HEK293T (cell line): ENCODE measurements at regions not wholly inside any gene's neighbourhood (a gene's known extent, or its start where the extent isn't known, plus 50 kb on each side); places are given as distances from the start of the nearest gene placed in this dataset.

Source experiments
- CTCF ChIA-PET: fragments of 350-600 bp; formaldehyde crosslinking; extraction: SDS; loops from one replicate; lab custom pipeline; 2021; ENCODE audit warnings: antibody characterized with exemption, inconsistent platforms; lab: Yijun Ruan, JAX
- POLR2A ChIA-PET: fragments of 350-600 bp; formaldehyde crosslinking; extraction: SDS; loops from one replicate; lab custom pipeline; 2020; ENCODE audit warnings: antibody characterized with exemption, inconsistent platforms; lab: Yijun Ruan, JAX
- DNase-seq: peaks from one replicate; pipeline ENCODE4 v3.0.0; 2012; ENCODE audit warnings: mixed read lengths; ENCODE audit errors: extremely low spot score
- ARNT ChIP-seq: fragments of 450-650 bp; IDR thresholded peaks from 2 replicates; pipeline ENCODE4 v1.6.1; 2017; ENCODE audit warnings: mild to moderate bottlenecking
- BHLHE40 ChIP-seq: fragments of 450-650 bp; IDR thresholded peaks from 2 replicates; pipeline ENCODE4 v1.6.1; 2016; ENCODE audit warnings: mild to moderate bottlenecking, moderate library complexity, borderline replicate concordance
- CTBP1 ChIP-seq: fragments of 450-650 bp; IDR thresholded peaks from 2 replicates; pipeline ENCODE4 v1.6.1; 2016; ENCODE audit warnings: borderline replicate concordance
- ELF4 ChIP-seq: fragments of 450-650 bp; IDR thresholded peaks from 2 replicates; pipeline ENCODE4 v1.6.1; 2017; ENCODE audit warnings: antibody characterized with exemption
- FOXA1 ChIP-seq: fragments of 450-650 bp; IDR thresholded peaks from 2 replicates; pipeline ENCODE4 v1.6.1; 2016; ENCODE audit warnings: mild to moderate bottlenecking
- FOXK2 ChIP-seq: fragments of 450-650 bp; IDR thresholded peaks from 2 replicates; pipeline ENCODE4 v1.6.1; 2016; ENCODE audit warnings: mild to moderate bottlenecking
- FOXM1 ChIP-seq: fragments of 450-650 bp; IDR thresholded peaks from 2 replicates; pipeline ENCODE4 v1.6.1; 2017; ENCODE audit warnings: mild to moderate bottlenecking, borderline replicate concordance
- HDGF ChIP-seq: fragments of 450-650 bp; IDR thresholded peaks from 2 replicates; pipeline ENCODE4 v1.6.1; 2017; ENCODE audit warnings: antibody characterized with exemption, borderline replicate concordance
- L3MBTL2 ChIP-seq: fragments of 450-650 bp; conservative IDR thresholded peaks from 2 replicates; pipeline ENCODE4 v1.6.1; 2016; ENCODE audit warnings: mild to moderate bottlenecking
- LEF1 ChIP-seq: fragments of 450-650 bp; IDR thresholded peaks from 2 replicates; pipeline ENCODE4 v1.6.1; 2017; ENCODE audit warnings: mild to moderate bottlenecking, borderline replicate concordance
- NFRKB ChIP-seq: fragments of 450-650 bp; IDR thresholded peaks from 2 replicates; pipeline ENCODE4 v1.6.1; 2016; ENCODE audit warnings: mild to moderate bottlenecking, moderate library complexity
- PKNOX1 ChIP-seq: fragments of 450-650 bp; IDR thresholded peaks from 2 replicates; pipeline ENCODE4 v1.6.1; 2016
- SP1 ChIP-seq: fragments of 450-650 bp; IDR thresholded peaks from 2 replicates; pipeline ENCODE4 v1.6.1; 2017
- SUZ12 ChIP-seq: fragments of 450-650 bp; IDR thresholded peaks from 2 replicates; pipeline ENCODE4 v1.6.1; 2016; ENCODE audit warnings: mild to moderate bottlenecking
- TARDBP ChIP-seq: fragments of 450-650 bp; IDR thresholded peaks from 2 replicates; pipeline ENCODE4 v1.6.1; 2016
- ZNF384 ChIP-seq: fragments of 450-650 bp; IDR thresholded peaks from 2 replicates; pipeline ENCODE4 v1.6.1; 2016

DNA sequence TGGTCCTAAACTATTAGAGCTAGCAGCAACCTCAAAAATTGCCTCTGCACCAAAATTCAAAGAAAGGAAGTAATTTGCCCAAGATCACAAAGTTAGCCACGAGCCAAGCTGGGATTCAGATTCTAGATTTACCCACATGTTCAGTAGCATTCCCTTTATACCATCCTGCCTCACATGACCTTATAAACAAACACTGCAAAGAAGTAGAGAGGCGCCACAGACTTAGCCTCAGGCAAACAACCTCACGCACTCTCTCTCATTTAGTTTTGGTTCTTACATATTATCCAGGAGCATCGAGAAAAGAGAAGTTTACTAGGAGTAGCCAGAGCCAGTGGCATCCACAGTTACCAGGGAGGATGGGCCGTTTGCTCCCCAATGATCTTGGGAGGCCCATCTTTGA lies 226.6 kb downstream of the OSR1 start:
- no peak for DNase-seq
- TF ChIP-seq NFRKB (no peak), SUZ12 (no peak), HDGF (no peak), SP1 (no peak), TARDBP (no peak), ARNT (no peak), FOXM1 (no peak), FOXK2 (no peak), CTBP1 (no peak), ZNF384 (no peak), PKNOX1 (no peak), BHLHE40 (no peak), LEF1 (no peak), L3MBTL2 (no peak)
- POLR2A ChIA-PET: no interaction called here
- CTCF ChIA-PET: no interaction called here

DNA sequence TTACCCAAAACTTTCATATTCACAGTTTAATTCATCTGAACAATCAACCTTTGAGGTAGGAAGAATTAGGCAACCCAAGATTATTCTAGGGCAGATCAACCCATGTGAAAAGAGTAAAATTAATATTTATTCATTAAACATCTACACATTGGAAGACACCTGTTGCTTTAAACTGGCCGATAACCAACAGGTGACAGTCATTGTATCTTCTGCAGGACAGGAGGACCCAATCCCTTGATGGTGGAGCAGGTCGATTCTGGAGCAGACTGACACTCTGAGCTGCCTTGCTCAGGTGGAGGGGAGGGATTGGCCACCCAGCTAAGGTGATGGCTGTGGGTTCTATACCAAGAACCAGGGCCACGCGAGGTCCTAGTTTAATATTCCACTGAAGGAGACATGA lies 230.3 kb downstream of the OSR1 start:
- no peak for DNase-seq
- ChIA-PET POLR2A (no interaction called here), CTCF (no interaction called here)
- TF ChIP-seq SP1 (no peak), CTBP1 (no peak)

DNA sequence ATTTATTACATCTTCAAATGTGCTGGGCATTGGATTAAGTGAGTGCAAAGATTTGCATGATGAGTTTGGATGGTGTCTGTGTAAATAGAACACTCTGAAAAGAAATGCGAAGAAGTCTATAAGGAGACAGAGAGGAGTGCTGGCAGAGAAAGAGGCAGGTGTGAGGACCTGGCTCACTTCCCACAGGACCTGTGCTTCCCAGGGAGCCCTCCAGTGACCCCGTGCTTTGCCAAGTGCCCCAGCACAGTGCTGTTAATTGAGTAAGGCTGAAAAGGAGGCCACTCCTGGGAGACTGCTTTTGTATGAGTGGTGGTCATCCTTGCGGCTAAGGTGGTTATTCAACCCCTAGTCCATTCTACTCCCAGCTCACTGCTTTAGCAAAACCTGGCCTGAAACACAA lies 230.8 kb downstream of the OSR1 start:
- no peak for TF ChIP-seq ZNF384
- no peak for TF ChIP-seq NFRKB
- no peak for TF ChIP-seq PKNOX1
- no peak for TF ChIP-seq ARNT
- TF ChIP-seq ELF4: no peak
- TF ChIP-seq TARDBP: no peak
- TF ChIP-seq L3MBTL2: no peak
- TF ChIP-seq CTBP1: no peak
- TF ChIP-seq SP1: no peak
- TF ChIP-seq BHLHE40: no peak
- no peak for TF ChIP-seq FOXA1
- TF ChIP-seq FOXK2: no peak
- no peak for TF ChIP-seq FOXM1
- TF ChIP-seq HDGF: no peak
- no peak for DNase-seq
- ChIA-PET CTCF (no interaction called here), POLR2A (no interaction called here)

DNA sequence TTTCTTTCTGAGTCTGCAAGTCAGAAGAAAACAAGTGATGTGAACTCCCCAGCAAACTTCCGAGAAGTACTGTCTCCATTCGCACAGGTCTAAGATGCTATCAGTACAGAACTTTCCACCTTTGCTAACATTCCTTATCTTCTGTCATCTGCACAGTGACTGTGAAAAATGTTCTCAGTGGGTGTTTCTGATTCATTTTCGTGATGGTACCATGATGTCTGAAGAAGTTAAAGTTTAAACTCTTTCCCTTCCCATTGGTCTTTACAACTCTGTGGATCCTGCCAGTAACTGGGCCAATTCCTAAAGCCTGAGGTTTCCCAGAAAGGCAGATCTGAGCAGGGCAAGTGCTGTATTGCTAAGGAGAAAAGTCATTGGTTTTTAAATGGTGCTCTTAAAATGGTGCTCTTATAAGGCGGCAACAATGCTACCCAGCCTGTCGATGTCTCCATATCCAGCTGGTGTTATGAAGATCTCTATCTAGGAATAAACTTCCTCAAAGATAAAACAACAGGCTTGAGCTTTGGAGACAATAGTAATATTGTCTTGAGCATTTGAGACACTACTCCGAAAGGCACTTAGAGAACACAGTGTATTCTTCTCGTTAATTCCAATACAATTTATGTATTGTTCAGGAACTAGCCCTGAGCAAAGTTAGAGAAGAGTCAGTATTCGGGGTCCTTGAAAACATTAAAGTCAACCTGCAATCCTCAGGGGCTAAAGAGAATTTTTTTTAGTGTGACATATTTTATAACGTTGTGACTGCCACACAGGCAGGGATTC lies 232.3 kb downstream of the OSR1 start:
- CTCF ChIA-PET: no interaction called here
- no peak for DNase-seq
- POLR2A ChIA-PET: no interaction called here
- no peak for TF ChIP-seq FOXM1
- TF ChIP-seq ELF4: no peak
- TF ChIP-seq ARNT: no peak
- no peak for TF ChIP-seq FOXA1
- TF ChIP-seq BHLHE40: no peak
- no peak for TF ChIP-seq CTBP1
- no peak for TF ChIP-seq L3MBTL2
- TF ChIP-seq LEF1: no peak
- TF ChIP-seq FOXK2: no peak
- TF ChIP-seq NFRKB: no peak
- TF ChIP-seq SP1: no peak
- no peak for TF ChIP-seq PKNOX1
- TF ChIP-seq HDGF: no peak
- no peak for TF ChIP-seq ZNF384
- no peak for TF ChIP-seq TARDBP

DNA sequence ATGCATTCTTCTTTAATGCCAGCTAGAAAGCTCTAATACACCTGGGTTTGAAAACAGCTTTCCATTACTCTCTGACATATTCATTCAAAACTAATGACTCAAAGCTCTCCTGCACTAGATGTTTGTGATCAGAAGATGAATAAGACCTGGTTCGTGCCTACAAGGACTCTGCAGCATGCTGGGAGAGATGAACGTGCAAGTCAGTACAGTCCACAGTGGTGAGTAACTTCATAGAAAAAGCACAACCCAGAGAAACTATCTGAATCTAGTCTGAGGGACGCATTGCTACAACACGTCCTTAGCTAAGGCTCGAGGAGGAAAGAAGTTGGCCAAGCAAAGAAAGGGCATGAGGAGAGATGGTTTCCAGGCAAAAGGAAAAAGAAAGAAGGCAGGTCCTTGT lies 234.3 kb downstream of the OSR1 start:
- DNase-seq: no peak
- POLR2A ChIA-PET: no interaction called here
- CTCF ChIA-PET: interaction anchor here (0.6 kb wide), 1 partner anchor 365 kb away, joined by 3 read pairs; no protein-coding TSS in a partner anchor
- no peak for TF ChIP-seq FOXA1
- TF ChIP-seq ZNF384: no peak
- no peak for TF ChIP-seq HDGF
- no peak for TF ChIP-seq NFRKB
- no peak for TF ChIP-seq ARNT
- no peak for TF ChIP-seq SUZ12
- no peak for TF ChIP-seq PKNOX1
- TF ChIP-seq TARDBP: no peak
- TF ChIP-seq FOXM1: no peak
- TF ChIP-seq LEF1: no peak
- TF ChIP-seq L3MBTL2: no peak
- TF ChIP-seq CTBP1: no peak
